ENCODE measurements at regions not wholly inside any gene's neighbourhood (a gene's known extent, or its start where the extent isn't known, plus 50 kb on each side); places are given as distances from the start of the nearest gene placed in this dataset.

- TF ChIP-seq CTCF (conservative IDR thresholded peaks at IDR 0.05), result no peak
- Mint-ChIP-seq H3K27ac (ENCODE audit: unreplicated experiment) (no peak overlapping the region), H3K4me3 (no peak overlapping the region), H3K36me3 (ENCODE audit: low read depth) (no peaks in the 10 kb centered on the region), H3K27me3 (ENCODE audit: low read depth) (peaks cover 3% of the 10 kb centered on the region), H3K9me3 (peaks cover under 1% of the 10 kb centered on the region), H3K4me1 (no peaks in the 10 kb centered on the region)
- DNase-seq (ENCODE audit: low read depth, low spot score), result no peak
Observed at GRCh38 chr3:26081166-26081565, 291.3 kb downstream of the OXSM start.

- TF ChIP-seq CTCF (conservative IDR thresholded peaks at IDR 0.05), result no peak
- Mint-ChIP-seq H3K4me3 (no peak overlapping the region), H3K9me3 (peaks cover 6% of the 10 kb centered on the region), H3K27ac (ENCODE audit: unreplicated experiment) (no peak overlapping the region), H3K36me3 (ENCODE audit: low read depth) (no peaks in the 10 kb centered on the region), H3K27me3 (ENCODE audit: low read depth) (peaks cover 3% of the 10 kb centered on the region), H3K4me1 (no peaks in the 10 kb centered on the region)
- no peak for DNase-seq (ENCODE audit: low read depth, low spot score)
Observed at GRCh38 chr3:26081806-26082205, 291.9 kb downstream of the OXSM start.

- H3K27me3 Mint-ChIP-seq (ENCODE audit: low read depth), result peaks cover 3% of the 10 kb centered on the region
- H3K27ac Mint-ChIP-seq (ENCODE audit: unreplicated experiment), result no peak overlapping the region
- no peaks in the 10 kb centered on the region for H3K36me3 Mint-ChIP-seq (ENCODE audit: low read depth)
- no peak for TF ChIP-seq CTCF (conservative IDR thresholded peaks at IDR 0.05)
- no peak overlapping the region for H3K4me3 Mint-ChIP-seq
- no peaks in the 10 kb centered on the region for H3K4me1 Mint-ChIP-seq
- H3K9me3 Mint-ChIP-seq, result peaks cover 9% of the 10 kb centered on the region
- DNase-seq (ENCODE audit: low read depth, low spot score), result no peak
Observed at GRCh38 chr3:26082911-26083310, 293.0 kb downstream of the OXSM start.

- Mint-ChIP-seq H3K27me3 (ENCODE audit: low read depth) (peaks cover 3% of the 10 kb centered on the region), H3K36me3 (ENCODE audit: low read depth) (no peaks in the 10 kb centered on the region), H3K4me3 (no peak overlapping the region), H3K27ac (ENCODE audit: unreplicated experiment) (no peak overlapping the region), H3K4me1 (no peaks in the 10 kb centered on the region), H3K9me3 (peaks cover 17% of the 10 kb centered on the region)
- TF ChIP-seq CTCF (conservative IDR thresholded peaks at IDR 0.05), result no peak
- no peak for DNase-seq (ENCODE audit: low read depth, low spot score)
Observed at GRCh38 chr3:26084629-26085028, 294.7 kb downstream of the OXSM start.

- no peaks in the 10 kb centered on the region for H3K4me1 Mint-ChIP-seq
- H3K9me3 Mint-ChIP-seq, result peaks cover 19% of the 10 kb centered on the region
- no peak for TF ChIP-seq CTCF (conservative IDR thresholded peaks at IDR 0.05)
- no peak for DNase-seq (ENCODE audit: low read depth, low spot score)
- H3K27ac Mint-ChIP-seq (ENCODE audit: unreplicated experiment), result no peak overlapping the region
- H3K36me3 Mint-ChIP-seq (ENCODE audit: low read depth), result no peaks in the 10 kb centered on the region
- peaks cover 3% of the 10 kb centered on the region for H3K27me3 Mint-ChIP-seq (ENCODE audit: low read depth)
- H3K4me3 Mint-ChIP-seq, result no peak overlapping the region
Observed at GRCh38 chr3:26087751-26088150, 297.9 kb downstream of the OXSM start.

- Mint-ChIP-seq H3K4me1 (no peaks in the 10 kb centered on the region), H3K4me3 (no peak overlapping the region), H3K27ac (ENCODE audit: unreplicated experiment) (no peak overlapping the region), H3K36me3 (ENCODE audit: low read depth) (no peaks in the 10 kb centered on the region), H3K27me3 (ENCODE audit: low read depth) (no peaks in the 10 kb centered on the region), H3K9me3 (peaks cover 25% of the 10 kb centered on the region)
- no peak for DNase-seq (ENCODE audit: low read depth, low spot score)
- no peak for TF ChIP-seq CTCF (conservative IDR thresholded peaks at IDR 0.05)
Observed at GRCh38 chr3:26089249-26089648, 299.4 kb downstream of the OXSM start.

Measured in neural crest cell (in vitro differentiated cells).